ENCODE measurements at regions not wholly inside any gene's neighbourhood (a gene's known extent, or its start where the extent isn't known, plus 50 kb on each side); places are given as distances from the start of the nearest gene placed in this dataset.
"Not testable (repeated sequence)": the region's sequence is repeated elsewhere in the genome, so short reads cannot be mapped to it uniquely, and the experiment has no call there.

- no peak for DNase-seq
Measured at GRCh38 chr9:7739595-7739994, 60.0 kb downstream of the DMAC1 start.

- no peak for DNase-seq
Measured at GRCh38 chr9:7735311-7735710, 64.3 kb downstream of the DMAC1 start.

- DNase-seq: no peak
Measured at GRCh38 chr9:7730164-7730445, 69.5 kb downstream of the DMAC1 start.

- no peak for DNase-seq
Measured at GRCh38 chr9:7729371-7730163, 70.0 kb downstream of the DMAC1 start.

GRCh38 chr9:7721291-7721690 lies 78.3 kb downstream of the DMAC1 start:
- DNase-seq: no peak

- DNase-seq: not testable (repeated sequence)
Measured at GRCh38 chr9:7713088-7713487, 86.5 kb downstream of the DMAC1 start.

- DNase-seq: no peak
Measured at GRCh38 chr9:7710686-7711085, 88.9 kb downstream of the DMAC1 start.

GRCh38 chr9:7707934-7708333 lies 91.6 kb downstream of the DMAC1 start:
- DNase-seq: no peak

GRCh38 chr9:7704543-7704942 lies 95.0 kb downstream of the DMAC1 start:
- DNase-seq: no peak

- no peak for DNase-seq
Measured at GRCh38 chr9:7691909-7692308, 107.7 kb downstream of the DMAC1 start.

GRCh38 chr9:7690014-7690413 lies 109.6 kb downstream of the DMAC1 start:
- DNase-seq: no peak

- DNase-seq: no peak
Measured at GRCh38 chr9:7688626-7689025, 111.0 kb downstream of the DMAC1 start.

- no peak for DNase-seq
Measured at GRCh38 chr9:7676609-7677156, 122.9 kb downstream of the DMAC1 start.

- DNase-seq: no peak
Measured at GRCh38 chr9:7671847-7672246, 127.7 kb downstream of the DMAC1 start.

GRCh38 chr9:7668541-7668940 lies 131.0 kb downstream of the DMAC1 start:
- DNase-seq: no peak

- DNase-seq: no peak
Measured at GRCh38 chr9:7665874-7666273, 133.7 kb downstream of the DMAC1 start.

GRCh38 chr9:7659766-7660165 lies 139.8 kb downstream of the DMAC1 start:
- no peak for DNase-seq

- no peak for DNase-seq
Measured at GRCh38 chr9:7656636-7657035, 142.9 kb downstream of the DMAC1 start.

GRCh38 chr9:7653262-7653661 lies 146.3 kb downstream of the DMAC1 start:
- DNase-seq: no peak

- DNase-seq: no peak
Measured at GRCh38 chr9:7640231-7640630, 159.3 kb downstream of the DMAC1 start.

- DNase-seq: no peak
Measured at GRCh38 chr9:7639471-7639870, 160.1 kb downstream of the DMAC1 start.

- DNase-seq: no peak
Measured at GRCh38 chr9:7636838-7637467, 162.6 kb downstream of the DMAC1 start.

GRCh38 chr9:7636309-7636708 lies 163.3 kb downstream of the DMAC1 start:
- DNase-seq: no peak

- peak; percentile 75 for DNase-seq
Measured at GRCh38 chr9:7626571-7627029, 173.0 kb downstream of the DMAC1 start.

All from central memory CD4-positive, alpha-beta T cell (primary cell).